GM18907 (cell line): ENCODE measurements at regions not wholly inside any gene's neighbourhood (a gene's known extent, or its start where the extent isn't known, plus 50 kb on each side); places are given as distances from the start of the nearest gene placed in this dataset.
"Not testable (repeated sequence)": the region's sequence is repeated elsewhere in the genome, so short reads cannot be mapped to it uniquely, and the experiment has no call there.

Experiments used
- ATAC-seq: cut with Tn5 transposase; IDR thresholded peaks from one replicate; pipeline ENCODE4 v1.9.1; 2021; ENCODE audit warnings: mild to moderate bottlenecking, moderate library complexity; ENCODE audit not compliant: unreplicated experiment

DNA sequence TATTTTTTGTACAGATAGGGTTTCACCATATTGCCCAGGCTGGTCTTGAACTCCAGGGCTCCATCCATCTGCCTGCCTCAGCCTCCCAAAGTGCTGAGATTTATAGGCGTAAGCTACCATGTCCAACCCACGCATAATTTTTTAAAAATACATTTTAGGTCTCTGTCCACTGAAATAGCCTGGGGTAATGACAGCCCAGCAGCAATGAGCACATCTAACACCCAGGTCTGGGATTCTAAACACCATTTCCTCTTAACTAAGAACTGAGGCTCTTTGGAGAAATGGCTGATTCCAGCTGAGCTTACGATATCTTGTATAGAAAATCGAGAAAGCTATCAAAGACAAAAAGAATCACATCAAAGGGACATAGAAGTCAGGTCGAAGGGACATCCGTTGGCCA is 245.3 kb downstream of the PARN start:
- no peak for ATAC-seq

DNA sequence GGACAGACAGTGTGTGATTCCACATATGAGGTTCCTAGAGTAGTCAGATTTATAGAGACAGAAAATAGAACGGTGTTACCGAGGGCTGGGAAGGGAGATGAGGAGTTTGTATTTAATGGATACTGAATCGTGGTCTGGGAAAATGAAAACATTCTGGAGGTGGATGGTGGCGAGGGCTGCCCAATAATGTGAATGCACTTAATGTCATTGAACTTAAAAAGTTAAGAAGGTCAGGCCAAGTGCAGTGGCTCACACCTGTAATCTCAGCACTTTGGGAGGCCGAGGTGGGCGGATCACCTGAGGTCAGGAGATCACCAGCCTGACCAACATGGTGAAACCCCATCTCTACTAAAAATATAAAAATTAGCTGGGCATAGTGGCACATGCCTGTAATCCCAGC is 246.2 kb downstream of the PARN start:
- ATAC-seq, result not testable (repeated sequence)

DNA sequence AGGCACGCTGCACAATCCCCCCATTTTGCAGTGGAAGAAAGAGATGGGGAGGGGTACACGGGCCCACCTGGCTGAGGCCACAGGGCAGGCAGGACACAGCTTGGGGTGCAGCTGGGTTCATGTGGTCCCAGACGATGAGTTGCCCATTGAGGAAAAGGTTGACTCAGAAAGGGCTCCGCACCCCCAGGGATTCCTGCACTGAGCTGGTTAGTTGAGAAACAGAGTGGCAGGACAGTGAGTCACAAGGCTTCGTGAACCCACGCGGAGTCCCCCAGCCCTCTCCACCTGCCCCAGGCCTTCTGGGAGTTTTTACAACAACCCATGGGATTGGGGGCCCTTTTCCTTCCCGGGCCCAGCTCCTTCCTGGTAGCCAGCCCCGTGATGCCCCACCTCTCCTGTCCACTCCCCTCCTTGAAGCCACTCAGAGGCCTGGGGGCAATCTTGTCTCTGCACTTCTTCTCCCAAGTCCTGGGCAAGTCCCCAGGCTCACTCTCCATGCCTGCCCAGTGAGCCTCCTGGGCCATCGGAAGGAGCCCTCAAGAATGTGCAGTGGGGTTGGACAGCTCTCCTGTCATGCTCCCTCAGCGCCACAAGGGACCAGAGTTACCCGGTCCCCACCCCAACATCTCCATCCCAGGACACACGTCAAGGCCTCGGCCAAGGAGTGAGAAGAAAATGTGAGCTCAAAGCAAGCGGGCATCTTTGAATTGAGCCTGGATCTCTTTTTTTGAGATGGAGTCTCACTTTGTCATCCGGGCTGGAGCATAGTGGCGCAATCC is 251.2 kb downstream of the PARN start:
- no peak for ATAC-seq

DNA sequence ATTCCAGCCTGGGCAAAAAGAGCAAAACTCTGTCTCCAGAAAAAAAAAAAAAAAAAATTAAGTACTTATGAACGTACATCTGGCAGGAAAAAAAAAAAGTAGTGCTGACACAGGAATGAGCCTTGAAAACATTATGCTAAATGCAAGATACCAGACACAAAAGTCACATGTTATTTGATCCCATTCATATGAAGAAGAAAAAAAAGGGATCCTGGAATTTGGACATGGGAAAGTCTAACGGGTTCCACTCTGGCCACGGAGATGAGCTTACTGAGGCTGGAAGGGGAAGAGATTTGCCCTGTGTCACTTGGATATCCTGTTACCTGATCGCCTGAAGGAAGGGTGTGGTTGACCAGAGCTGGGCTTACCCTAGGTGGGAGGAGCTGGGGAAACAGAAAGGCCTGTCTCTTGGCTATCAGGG is 251.9 kb downstream of the PARN start:
- no peak for ATAC-seq

DNA sequence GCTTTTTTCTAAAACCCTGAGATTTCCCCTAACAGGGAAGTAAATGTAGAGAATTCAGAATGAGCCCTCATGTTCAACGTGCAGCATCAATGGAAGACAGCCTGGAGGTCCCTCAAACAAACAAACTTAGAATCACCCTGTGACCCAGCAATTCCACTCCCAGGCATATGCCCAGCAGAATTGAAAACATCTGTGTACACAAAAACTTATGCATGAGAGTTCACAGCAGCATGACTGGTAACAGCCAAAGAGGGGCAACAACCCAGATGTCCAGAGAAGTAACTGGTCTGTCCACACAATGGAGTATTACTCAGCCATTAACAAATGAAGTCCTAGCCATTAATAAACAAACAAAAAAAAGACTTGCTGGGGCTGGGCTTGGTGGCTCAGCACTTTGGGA is 252.7 kb downstream of the PARN start:
- ATAC-seq, result no peak

DNA sequence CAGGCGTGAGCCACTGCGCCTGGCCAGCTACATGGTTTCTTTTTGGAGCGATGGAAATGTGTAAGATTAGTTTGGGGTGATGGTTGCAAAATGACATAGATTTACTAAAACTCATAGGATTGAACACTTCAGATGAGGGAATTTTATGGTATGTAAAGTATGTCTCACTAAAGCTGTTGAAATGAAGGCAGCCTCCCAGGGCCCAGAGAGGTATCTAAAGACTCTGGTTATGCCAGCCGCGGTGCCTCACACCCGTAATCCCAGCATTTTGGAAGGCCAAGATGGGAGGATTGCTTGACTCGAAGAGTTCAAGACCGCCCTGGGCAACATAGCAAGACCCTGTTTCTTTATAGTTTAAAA is 254.9 kb downstream of the PARN start:
- no peak for ATAC-seq

DNA sequence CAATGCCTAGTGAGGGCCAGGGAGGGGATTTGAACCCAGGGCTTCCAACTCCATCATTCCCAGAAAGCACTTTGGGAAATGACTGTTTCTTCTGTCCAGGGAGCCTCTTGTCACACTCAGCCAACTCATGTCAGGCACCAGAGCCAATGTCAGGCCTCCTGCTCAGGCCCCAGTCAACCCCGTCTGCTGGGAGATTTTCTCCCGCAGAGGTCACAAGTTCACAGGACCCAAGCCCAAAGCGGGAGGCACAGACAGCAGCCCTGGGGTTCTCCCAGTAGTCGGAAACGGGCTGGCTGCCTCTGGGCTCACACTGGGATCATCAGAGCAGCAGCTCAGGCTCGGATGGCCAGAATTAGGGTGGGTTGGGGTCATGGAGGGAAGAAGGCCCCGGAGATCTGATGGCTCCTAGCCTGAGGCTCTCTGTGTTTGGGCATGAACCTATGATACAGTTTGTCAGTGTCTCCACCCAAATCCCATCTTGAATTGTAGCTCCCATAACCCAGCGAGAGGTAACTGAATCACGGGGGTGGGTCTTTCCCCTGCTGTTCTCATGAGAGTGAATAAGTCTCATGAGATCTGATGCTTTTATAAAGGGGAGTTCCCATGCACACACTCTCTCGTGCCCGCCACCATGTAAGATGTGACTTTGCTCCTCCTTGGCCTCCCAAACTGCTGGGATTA is 255.5 kb downstream of the PARN start:
- ATAC-seq, result no peak

DNA sequence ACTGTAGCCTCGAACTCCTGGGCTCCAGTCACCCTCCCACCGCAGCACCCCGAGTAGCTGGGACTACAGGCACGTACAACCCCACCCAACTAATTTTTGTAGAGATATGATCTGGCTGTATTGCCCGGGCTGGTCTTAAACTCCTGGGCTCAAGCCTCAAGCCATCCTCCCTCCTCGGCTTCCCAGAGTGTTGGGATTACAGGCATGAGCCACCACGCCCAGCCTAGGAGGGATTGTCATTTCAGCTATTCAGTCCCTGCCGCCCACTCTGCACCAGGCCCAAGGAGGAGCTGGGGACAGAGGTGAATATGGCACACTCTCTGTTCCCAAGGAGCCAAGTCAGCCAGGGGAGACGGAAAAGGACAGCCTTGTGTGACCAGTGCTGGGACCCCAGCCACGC is 256.2 kb downstream of the PARN start:
- ATAC-seq, result no peak

DNA sequence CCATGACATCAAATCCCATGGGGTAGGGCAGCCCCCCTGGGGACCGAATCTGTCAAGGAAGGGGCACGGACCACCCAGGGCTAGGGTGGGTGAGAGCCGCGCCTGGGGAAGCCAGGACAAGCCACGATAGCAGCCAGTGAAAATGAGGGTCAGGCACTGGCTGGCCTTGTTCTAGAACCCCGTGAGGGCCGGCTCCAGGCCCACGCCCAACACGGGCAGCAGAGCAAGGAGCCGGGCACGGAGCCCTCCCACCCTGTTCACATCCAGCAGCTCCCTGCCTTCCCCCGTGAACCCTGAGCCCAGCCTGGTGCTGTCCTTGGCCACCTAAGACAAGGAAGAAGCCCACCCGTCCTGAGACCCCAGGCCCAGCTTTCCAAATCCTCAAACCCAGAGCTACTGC is 256.7 kb downstream of the PARN start:
- no peak for ATAC-seq

DNA sequence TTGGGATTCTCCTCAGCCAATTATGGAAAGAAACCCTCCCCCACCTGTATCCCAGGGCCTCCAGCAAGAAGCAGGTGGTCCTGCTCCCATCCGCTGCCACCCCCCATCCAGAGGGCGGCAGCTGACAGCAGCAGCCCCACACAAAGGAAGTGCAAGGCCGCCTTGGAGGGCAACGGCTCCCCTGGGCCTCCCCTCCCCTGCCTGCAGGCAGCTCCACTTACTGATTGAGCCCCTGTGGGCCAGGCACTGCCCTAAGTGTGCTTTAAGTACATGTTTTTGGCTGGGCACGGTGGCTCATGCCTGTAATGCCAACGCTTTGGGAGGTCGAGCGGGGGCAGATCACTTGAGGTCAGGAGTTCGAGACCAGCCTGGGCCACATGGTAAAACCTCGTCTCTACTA is 257.6 kb downstream of the PARN start:
- no peak for ATAC-seq

DNA sequence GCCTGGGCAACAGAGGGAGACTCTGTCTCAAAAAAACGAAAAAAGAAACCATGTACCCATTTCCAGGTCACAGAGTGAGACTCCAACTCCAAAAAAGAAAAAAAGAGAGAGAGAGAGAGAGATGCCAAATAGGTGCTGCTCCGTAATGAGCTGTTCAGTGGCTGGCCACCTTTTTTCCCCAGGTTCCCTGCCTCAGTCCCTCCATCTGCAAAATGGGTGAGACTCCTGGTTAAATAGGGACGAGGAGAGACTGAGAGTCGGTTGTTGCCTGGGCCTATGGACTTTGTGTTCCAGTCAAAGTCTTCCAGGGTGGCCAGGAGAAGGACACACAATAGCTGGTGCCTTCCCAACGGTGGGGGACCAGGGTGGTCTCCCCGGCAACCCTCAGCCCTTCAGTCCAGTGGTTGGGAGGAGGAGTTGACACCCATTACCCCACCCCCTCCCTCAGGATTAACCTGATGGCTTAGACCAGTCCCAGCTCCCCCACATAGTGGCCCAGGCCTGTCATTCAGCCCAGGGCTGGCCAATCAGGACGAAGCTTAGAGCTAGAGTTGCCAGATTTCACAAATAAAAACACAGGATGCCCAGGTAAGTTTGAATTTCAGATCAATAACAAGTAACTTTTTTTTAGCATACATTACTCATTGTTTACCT is 258.2 kb downstream of the PARN start:
- no peak for ATAC-seq

DNA sequence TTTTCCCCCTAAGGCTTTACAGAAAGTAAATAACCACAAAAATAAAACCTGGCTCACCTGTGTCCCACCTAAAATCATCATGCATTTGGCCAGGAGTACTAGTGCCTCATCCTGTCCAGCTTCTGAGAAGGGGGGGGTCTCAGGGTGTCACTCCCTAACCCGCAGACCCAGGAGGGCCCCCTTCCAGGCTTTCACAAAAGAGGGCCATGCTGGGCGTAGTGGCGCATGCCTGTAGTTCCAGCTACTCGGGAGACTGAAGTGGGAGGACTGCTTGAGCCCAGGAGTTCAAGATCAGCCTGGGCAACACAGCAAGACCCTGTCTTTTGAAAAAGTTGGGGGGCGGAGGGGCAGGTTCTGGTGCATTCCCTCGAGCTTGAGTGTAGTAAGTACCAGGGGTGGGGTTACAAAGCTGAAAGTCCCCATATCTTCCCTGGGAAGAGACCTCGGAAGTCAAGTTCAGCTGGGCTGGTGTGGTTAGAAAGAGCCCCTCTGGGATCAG is 259.3 kb downstream of the PARN start:
- ATAC-seq, result no peak

DNA sequence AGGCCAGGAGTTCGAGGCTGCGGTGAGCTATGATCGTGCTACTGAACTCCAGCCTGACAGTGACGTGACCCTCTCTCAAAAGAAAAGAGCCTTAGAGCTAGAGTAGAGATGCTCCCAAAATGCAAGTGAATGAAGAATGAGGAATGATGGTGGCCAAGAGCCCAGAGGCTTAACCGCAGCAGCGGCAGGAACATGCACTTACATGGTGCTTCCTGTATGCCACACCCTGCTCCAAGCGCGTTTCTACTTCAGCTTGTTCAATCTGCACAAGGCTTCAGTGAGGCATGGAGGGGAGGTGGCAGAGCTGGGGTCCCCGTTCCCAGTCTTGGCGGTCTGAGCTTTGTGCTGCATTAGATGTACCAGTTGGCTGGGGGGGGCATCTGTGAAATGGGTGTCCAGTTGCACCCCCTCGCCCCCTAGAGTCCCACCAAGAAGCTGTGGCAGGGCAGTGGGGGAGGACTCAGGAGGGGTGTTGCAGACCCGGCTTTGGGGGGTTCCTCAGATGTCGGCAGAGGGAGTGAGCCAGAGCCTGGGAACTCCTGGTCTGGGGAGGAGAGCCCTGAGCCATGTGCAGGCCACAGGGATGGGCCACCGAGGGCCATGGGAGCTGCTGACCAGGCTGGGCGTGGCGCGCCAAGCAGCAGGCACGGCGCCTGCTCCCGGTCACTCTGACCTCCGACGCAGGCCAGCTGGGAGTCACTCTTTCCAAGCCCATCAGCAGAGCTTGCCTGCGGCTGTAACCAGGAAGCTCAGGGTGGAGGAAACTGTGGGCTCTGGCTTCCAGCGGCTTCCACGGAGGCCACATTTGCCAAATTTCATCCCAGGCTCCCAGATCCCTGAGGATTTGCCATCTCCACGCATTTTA is 260.1 kb downstream of the PARN start:
- no peak for ATAC-seq

DNA sequence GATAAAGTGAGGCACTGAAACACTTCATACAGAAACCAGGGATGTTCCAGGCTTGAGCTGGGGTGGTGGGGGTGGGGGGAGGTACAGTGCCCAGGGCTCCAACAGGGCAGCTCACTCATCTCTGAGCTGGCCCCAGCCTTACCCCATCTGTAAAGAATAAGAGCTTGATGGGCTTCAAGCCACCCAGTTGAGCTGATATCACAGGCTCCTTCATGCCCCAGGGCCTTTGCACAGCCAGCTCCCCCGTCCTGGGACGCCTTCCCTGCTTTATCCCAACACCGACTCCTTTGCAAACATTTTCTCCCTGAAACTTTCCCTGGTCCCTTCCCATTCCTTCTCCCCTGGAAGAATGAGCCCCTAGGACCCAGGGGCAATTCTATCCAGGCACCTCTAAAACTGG is 261.7 kb downstream of the PARN start:
- ATAC-seq, result no peak

DNA sequence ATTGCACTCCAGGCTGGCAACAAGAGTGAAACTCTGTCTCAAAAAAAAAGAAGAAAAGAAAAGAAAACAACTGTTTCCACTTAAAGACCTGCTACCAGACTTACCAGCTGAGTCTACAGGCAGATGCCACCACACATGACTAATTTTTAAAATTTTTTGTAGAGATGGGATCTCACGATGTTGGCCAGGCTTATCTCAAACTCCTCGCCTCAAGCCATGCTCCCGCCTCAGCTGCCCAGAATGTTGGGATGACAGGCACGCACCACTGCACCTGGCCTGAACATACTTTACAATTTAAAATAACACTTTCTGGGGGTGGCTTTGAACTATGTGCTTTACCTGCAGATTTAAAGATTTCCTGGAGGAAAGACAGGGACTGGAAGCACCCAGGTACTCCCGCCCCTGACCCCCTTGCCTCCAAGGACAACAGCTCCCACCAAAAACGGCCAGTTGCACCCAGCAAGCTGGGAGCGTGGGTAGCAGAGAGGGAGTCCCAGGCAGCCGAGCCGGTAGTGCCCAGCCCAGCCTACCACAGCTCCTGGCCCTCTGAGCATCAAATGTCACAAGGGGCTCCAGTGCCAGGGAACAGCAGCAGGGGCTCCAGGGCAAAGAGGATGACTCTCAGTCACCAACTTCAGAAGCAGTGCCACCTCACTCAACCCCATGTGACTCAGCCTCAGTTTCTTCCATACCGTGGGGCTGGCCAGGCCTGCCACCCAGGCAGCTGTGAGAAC is 262.9 kb downstream of the PARN start:
- no peak for ATAC-seq

DNA sequence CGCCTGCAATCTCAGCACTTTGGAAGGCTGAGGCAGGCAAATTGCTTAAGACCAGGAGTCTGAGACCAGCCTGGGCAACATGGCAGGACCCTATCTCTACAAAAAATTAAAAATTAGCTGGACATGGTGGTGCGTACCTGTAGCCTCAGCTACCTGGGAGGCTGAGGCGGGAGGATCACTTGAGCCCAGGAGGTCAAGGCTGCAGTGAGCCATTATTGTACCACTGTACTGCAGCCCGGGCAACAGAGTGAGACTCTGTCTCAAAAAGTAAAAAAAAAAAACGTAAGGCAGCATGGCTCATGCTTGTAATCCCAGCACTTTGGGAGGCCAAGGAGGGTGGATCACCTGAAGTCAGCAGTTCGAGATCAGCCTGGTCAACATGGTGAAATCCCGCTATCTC is 263.6 kb downstream of the PARN start:
- no peak for ATAC-seq

DNA sequence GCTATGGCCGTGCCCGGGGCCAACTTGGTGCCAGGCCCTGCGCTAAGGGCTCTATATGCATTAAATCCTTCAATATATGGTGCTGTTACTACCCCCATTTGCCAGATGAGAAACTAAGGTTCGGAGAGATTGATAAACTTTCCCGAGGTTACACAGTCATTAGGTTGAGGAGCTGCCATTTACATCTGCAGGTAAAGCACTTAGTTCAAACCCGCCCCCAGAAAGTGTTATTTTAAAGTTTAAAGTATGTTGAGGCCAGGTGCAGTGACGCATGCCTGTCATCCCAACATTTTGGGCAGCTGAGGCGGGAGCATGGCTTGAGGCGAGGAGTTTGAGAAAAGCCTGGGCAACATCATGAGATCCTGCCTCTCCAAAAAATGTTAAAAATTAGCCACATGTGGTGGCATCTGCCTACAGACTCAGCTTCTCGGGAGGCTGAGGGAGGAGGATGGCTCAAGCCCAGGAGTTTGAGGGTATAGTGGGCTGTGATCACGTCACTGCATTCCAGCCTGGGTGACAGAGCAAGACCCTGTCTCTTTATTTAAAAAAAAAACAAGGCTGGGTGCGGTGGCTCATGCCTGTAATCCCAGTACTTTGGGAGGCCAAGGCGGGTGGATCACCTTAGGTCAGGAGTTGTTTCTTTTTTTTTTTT is 264.7 kb downstream of the PARN start:
- no peak for ATAC-seq

DNA sequence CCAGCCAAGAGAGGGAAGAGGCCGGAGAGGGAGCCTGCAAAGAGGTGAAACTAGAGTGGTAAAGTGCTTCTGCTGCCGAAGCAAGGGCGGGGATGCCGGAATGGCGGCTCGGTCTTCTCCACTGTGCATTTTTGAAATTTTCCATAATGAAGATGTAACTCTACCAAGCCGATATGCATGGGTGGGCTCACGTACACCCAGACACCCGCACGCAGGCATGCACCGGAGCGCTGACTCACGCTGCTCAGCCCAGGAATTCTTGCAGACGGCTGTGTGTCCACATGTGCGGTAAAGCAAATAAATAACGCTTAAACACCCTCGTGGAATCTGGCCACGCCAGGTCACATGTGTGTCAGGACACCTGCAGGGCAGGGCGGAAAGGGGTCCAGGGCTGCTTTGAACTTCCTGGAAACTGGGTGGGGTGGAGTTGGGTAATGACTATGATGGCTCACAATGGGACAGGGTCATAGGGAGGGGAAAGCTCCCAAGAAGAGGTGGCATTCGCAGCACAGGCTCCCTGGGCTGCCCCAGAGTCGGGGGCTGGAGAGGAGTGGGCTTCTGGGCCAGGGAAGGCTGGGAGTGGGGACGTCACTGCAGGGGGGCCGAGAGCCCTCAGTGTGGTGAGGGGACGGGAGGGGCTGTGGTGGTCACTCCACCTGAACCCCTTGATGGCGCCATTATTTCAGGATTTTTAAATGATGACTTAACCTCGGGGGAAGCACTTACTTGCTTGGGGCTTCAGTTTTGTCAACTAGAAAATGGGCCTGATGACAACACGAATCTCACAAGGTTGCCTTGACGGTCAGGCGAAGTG is 265.5 kb downstream of the PARN start:
- no peak for ATAC-seq

DNA sequence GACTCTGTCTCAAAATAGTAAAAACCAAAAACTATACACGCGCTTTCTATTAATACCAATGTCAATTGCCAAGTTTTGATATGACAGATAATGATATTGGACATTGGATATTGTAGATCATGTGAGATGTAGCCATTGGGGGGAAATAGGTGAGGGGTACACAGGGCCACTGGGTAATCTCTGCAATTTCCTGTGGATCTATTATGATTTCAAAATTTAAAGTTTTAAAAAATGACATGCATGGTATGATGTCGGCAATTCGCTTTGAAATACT is 266.0 kb downstream of the PARN start:
- ATAC-seq, result no peak
